HG02970 (cell line): ENCODE measurements at regions not wholly inside any gene's neighbourhood (a gene's known extent, or its start where the extent isn't known, plus 50 kb on each side); places are given as distances from the start of the nearest gene placed in this dataset.

ENCODE experiments used
- ATAC-seq: cut with Tn5 transposase; IDR thresholded peaks from one replicate; pipeline ENCODE4 v1.9.1; 2021; ENCODE audit warnings: mild to moderate bottlenecking, moderate library complexity, moderate number of reproducible peaks; ENCODE audit not compliant: unreplicated experiment, low FRiP score

GRCh38 chr5:168005936-168006335 is 285.5 kb upstream of the WWC1 start:
- no peak for ATAC-seq

- ATAC-seq = no peak
Measured at GRCh38 chr5:168006456-168007130, 284.9 kb upstream of the WWC1 start.

GRCh38 chr5:168007286-168007685 is 284.2 kb upstream of the WWC1 start:
- ATAC-seq = no peak

- ATAC-seq = no peak
Measured at GRCh38 chr5:168008555-168008954, 282.9 kb upstream of the WWC1 start.

- no peak for ATAC-seq
Measured at GRCh38 chr5:168011096-168011495, 280.3 kb upstream of the WWC1 start.

- ATAC-seq = no peak
Measured at GRCh38 chr5:168012006-168012405, 279.4 kb upstream of the WWC1 start.

- ATAC-seq = no peak
Measured at GRCh38 chr5:168013546-168013945, 277.9 kb upstream of the WWC1 start.

GRCh38 chr5:168014433-168015123 is 276.9 kb upstream of the WWC1 start:
- ATAC-seq = no peak

- ATAC-seq = no peak
Measured at GRCh38 chr5:168015506-168015905, 275.9 kb upstream of the WWC1 start.

GRCh38 chr5:168017313-168017712 is 274.1 kb upstream of the WWC1 start:
- no peak for ATAC-seq

GRCh38 chr5:168019143-168019542 is 272.3 kb upstream of the WWC1 start:
- no peak for ATAC-seq

GRCh38 chr5:168020542-168021294 is 270.7 kb upstream of the WWC1 start:
- no peak for ATAC-seq

GRCh38 chr5:168022446-168023169 is 268.8 kb upstream of the WWC1 start:
- ATAC-seq = no peak

- no peak for ATAC-seq
Measured at GRCh38 chr5:168023191-168023590, 268.3 kb upstream of the WWC1 start.

GRCh38 chr5:168024306-168024705 is 267.1 kb upstream of the WWC1 start:
- ATAC-seq = no peak

- no peak for ATAC-seq
Measured at GRCh38 chr5:168027007-168027406, 264.4 kb upstream of the WWC1 start.

- ATAC-seq = no peak
Measured at GRCh38 chr5:168030912-168031311, 260.5 kb upstream of the WWC1 start.

- no peak for ATAC-seq
Measured at GRCh38 chr5:168031614-168032013, 259.8 kb upstream of the WWC1 start.

GRCh38 chr5:168039039-168039438 is 252.4 kb upstream of the WWC1 start:
- ATAC-seq = no peak

- ATAC-seq = no peak
Measured at GRCh38 chr5:168039566-168040248, 251.7 kb upstream of the WWC1 start.
